Heart left ventricle (tissue), 13 donors: ENCODE measurements at regions not wholly inside any gene's neighbourhood (a gene's known extent, or its start where the extent isn't known, plus 50 kb on each side); places are given as distances from the start of the nearest gene placed in this dataset.

ENCODE experiments used
- CTCF ChIP-seq, 12 donors: fragments of 200-600 bp; sonication (generic) in 4 of 12; IDR thresholded peaks; one replicate each; pipeline versions ENCODE4 v1.5.0 to v1.8.0; 2018 to 2022; ENCODE audit warnings: antibody characterized with exemption in 12 of 12, mild to moderate bottlenecking in 5 of 12
- POLR2A ChIP-seq, 2 donors: fragments of 450-650 bp; IDR thresholded peaks; one replicate each; pipeline ENCODE4 v1.6.1; 2017; ENCODE audit warnings: antibody characterized with exemption in 2 of 2, mild to moderate bottlenecking in 2 of 2, moderate library complexity in 2 of 2
- donor health status: ischemic (EF 13 %, LVEDD 7.1; RV severe dilation, severe dysfunction).
- donor health status: DM: no; HTN: yes; CAD: no.
- donor health status: DM: no; HTN: no; CAD: no.
- donor health status: ischemic (EF 25% LVEDD 6.9; RV normal size, moderate dysfunction).
- donor health status: ischemic (EF 25% LVEDD 5.7; RV mildly dilated, moderate dysfunction).
- donor health status: ischemic (EF 35%, LVEDD 5.7; RV mildly dilated, moderate dysfunction).
- donor health status: nonischemic (EF 11% LVEDD 7.7; RV severe dilation, severe dysfunction).
- donor health status: DM: yes; HTN: yes; CAD: no.
- donor health status: PGD.
- donor health status: ischemic (EF 29% LVEDD 5.4; RV normal size, mild dysfunction).
- donor health status: nonischemic (EF 23%, LVEDD 6.1; RV moderate dilation, normal function).

GRCh38 chr2:184339966-184340365 lies 258.4 kb upstream of the ZNF804A start:
- TF ChIP-seq POLR2A (IDR thresholded peaks at IDR 0.05): no peak
- no peak for TF ChIP-seq CTCF (IDR thresholded peaks at IDR 0.05)
